HUDEP-2 (cell line): ENCODE measurements at regions not wholly inside any gene's neighbourhood (a gene's known extent, or its start where the extent isn't known, plus 50 kb on each side); places are given as distances from the start of the nearest gene placed in this dataset.
A peak's percentile ranks its signal among the peaks of the same experiment; 100 is the strongest.

ENCODE experiments used
- DNase-seq, 76 experiments: peaks; one replicate each; lab custom pipeline; 2025; ENCODE audit not compliant: unreplicated experiment in 76 of 76; lab: John Stamatoyannopoulos, UW

DNA sequence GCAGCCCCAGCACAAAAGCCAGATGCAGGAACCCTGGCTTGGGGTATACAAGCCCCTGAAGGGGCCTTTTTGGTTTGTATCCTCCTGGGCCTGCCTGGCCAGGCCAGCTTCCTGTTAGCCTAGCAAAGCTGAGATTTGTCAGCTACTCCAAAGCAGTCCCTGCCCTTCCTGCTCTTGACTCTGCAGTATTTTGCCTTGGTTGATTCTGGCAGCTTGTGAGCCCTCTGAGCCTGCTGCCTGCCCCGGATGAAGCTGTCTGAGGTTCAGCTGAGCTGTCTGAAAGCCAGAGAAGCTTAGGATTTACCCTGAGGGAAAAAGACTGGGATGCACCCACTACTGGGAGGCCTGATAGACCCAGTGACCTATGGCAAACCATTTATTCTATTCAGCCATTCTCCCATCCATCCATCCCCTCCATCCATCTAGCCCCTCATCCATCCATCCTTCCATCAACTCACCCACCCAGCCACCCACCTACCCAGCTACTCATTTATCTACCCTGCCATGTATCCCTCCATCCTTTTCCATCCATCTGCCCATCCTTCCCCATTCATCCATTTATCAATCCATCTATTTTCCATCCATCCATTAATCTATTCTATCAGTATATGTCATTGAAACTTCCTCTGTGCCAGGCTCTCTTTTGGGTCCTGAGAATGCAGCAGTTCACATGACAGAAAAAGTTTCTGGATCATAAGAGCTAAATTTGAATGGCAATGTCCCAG, 307.5 kb downstream of the DHX35 start:
- no peak for DNase-seq

DNA sequence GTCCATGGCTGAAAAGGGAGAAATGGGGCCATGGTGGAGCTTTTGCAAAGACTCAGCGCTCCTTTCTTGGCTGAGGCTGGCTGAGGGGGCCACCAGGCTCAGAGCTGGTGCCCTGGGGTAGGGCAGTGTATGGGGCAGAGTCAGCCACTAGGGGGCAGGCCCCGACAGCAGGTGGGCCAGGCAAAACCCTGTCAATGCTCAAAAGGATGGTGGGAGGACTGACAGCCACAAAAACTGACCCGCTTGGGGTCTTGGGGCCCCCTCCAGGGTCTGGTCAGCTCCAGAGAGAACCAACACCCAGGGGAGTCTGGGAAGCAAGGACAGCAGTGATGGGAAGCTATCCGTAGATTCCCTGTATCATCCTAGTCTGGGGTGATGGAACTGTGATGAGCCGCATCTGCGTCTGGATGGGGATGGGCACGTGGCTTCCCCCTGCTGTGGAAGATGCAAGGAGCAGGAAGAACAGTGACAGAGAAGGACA, 306.9 kb downstream of the DHX35 start:
- DNase-seq = peak in 37 of 76 experiments; percentile 1 to 58 (median 12)

DNA sequence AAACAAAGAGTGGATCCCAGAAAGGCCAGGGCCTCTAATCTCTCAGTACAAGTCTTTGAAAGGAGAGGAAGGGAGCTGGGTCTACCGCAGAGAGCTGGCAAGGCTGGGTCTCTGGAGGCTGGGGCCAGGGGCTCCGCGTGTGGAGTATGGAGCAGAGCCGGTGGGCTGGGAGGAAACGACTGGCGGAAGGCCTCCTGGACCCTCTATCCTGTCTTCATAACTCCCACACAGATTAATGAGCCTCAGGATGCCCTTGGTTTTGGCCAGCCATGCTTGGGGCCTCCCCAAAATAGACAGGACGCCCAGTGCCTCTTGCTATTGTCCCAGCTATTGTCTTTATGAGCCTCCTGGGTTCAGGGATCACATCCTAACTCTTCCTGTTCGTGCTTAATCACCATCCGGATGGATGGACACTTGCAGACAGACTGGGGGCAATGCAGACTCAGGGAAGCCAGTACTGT, 306.4 kb downstream of the DHX35 start:
- DNase-seq = no peak

DNA sequence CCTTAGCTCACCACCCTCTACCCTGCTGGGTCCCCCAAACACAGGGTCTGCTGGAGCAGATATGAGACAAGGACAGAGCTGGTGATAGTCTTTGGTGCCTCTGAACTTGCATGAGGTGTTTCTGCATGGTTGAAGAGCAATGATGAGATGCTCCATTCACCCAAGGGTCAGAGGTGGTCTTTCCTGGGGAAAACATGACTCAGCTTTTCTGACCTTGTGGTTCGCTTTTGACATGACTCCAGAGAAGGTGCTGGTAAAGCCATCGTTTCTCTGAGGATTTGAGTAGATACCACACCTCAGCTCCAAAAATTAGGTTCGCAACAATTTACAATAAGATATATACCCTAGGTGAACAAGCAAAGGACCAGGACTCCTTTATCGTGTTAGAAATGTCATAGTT, 304.8 kb downstream of the DHX35 start:
- DNase-seq = no peak

DNA sequence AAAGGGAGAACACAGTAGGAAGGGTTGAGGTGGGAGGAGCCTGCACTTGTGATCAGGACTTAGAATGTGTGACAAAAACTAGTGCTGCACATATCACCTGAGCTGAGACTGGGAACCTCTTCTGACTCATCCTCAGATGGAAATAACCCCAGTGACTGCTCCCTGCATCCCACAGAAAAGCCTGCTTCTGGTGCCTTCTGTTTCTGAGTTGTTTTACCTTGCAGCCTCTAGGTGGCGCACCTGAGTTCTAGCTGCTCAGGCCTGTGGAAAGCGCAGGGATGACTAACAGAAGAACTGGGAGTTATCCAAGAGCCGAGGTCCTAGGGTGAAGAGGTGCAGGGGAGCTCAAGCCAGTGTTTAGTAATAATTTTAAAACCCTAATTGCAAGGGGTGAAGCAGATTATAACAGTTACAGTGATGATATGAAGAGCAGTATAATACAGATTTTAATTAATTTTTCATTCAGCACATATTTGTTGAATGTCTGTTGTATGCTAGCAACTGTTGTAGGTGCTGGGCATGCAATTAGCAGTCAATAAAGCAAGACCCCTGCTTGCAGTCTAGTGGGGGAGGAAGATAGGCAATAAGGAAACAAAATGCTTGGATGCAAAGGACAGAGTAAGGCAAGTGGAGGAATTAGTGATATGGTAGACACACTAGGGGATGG, 302.5 kb downstream of the DHX35 start:
- DNase-seq = peak in 41 of 76 experiments; percentile 1 to 59 (median 20)

DNA sequence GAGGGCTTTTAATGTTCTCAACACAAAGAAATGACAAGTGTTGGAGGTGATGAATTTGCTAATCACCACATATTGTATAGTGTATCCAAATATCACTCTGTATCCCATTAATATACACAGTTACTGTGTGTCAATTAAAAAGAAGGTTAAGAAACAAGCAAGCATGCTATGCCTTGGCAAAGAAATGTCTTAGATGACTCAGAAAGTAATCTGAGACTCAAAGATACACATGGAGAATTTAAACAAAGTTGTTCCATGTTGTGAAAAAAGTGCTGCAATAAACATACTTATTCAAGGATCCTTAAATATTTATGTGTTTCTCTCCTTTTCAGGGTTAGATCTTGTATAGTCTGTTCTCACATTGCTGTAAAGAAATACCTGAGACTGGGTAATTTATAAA, 300.9 kb downstream of the DHX35 start:
- no peak for DNase-seq

DNA sequence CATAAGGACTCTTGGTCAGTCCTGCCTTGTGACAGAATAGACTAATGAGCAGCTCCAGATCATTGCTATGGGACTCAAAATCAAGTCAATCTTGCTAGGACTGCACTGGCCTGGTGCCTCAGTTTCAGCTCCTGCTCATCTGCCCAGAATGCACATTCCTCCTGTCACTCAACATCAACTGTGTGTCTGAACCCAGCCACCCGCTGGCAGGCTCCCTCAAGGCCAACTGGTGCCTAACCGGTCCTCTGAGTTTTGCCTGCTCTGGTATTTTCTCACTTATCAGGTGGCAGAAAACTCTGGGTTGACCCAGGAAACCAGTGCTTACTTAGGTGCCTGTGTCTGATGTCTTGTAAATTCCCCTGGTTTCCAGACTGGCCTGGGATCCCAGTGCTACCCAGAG, 297.7 kb downstream of the DHX35 start:
- no peak for DNase-seq

DNA sequence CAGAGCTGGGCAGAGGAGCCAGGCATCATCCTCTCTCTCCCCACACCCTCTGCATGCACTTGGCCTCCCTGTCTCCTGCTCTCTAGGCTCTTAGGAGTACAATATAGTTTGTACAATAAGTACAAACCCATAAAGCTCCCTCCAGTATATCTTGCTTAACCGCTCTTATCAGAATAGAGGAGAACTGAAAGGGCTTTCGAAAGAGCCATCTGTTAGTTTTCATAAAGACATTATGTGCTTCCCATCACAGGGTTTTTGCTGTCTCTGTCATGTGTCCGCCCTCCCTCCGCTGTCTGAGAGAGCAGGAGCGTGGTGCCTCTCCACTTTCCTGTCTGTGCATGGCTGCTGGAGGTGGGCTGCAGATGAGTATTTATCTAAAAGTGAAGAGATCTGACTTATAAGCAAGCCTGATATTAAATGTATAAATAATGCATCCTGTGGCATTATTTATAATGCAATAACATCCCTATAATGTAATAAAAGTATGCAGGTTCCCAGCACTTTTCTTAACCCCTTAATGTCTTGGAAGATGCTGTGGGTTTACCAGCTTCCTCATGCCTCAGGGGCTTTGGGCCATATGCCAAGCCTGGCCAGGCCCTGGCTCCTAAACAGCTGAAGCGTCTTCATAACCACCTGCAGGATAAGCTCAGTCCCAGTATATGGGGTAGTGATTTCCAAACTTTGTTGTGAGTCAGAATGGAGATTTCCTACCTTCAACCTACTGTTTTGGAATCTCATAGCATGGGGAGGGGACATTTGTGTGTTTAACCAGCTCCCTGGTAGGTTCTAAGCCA, 297.1 kb downstream of the DHX35 start:
- DNase-seq = no peak

DNA sequence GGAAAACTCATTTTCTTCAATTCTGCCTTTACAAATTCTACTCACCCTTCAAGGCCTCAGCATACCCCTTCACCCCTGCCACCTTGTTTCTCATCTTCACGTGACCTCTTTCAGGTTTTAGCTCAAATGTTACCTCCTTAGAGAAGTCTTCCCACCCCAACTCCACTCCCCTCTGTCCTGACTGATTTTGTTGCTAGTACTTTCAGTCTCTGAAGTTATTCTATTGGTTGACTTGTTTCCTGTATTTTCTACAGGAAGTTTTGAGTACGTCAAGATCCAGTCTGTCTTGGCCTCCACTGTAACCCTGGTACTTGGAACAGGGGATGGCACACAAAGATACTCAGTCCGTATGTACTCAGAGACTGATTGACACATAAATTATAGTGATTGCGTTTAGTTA, 296.1 kb downstream of the DHX35 start:
- no peak for DNase-seq

DNA sequence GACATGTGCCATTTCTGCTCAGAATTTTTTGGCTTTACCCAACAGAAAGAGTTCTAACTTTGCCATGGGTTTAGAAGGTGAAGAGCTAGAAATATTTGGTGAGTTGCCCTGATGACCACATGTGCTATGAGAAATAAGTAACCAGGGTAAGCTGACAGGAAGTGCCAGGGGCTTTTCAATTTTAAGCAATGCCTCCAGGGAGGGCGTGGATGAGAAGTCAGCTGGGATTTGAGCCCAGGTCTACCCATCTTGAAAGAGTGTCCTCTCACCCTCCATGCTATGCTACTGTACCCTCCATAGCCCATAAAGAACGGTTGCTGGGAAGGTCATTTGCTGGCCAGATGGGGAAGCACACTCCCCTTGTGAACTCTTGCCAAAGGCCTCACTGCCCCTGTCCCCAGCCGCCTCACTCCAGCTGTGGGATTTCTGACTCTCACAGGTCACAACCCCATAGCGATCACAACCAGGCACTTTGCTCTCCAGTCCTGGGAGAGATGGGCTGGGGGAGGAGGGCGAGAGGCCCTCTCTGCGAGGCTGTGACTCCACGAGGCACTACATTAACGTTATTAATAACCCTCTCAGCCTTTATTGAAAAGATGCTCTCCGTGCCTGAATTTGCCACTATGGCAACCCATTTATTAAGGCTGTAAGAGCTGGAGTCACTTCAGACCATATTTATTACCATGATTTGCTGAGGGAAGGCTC, 291.1 kb downstream of the DHX35 start:
- DNase-seq = no peak

DNA sequence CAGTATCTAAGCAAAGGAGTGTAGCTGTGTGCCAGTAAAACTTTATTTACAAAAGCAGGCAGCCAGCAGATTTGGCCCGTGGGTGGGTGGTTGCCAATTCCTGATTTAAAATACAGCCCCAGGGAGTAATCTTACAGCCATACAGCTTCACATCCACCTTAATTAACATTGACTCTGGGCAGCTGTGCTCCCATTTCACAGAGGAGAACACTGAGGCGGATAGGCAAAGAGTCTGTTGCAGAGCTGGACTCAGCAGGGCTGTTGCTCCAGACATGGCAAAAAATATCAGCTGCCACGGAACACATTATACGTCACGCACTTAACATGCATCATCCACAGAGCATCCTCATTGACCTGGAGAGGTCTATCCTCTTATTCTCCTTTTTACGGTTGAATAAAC, 289.9 kb downstream of the DHX35 start:
- DNase-seq = no peak

DNA sequence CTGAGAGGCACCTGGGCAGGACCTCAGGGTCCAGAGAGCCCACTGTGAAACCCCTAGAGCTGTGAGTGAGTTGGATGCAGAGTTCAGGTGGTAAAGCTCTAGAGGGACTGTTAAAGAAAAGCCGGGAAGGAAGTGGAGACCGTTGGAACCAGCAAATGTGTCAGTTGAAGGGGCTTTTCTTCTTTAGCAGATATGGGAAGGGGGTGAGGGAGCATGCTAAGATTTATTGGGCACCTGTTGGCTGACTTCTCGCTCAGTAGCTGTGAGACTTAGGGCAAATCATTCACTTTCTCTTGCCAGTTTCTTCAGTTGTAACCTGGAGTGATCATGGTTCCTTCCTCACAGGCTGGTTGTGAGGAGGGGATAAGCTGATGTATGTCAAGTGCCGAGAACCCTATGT, 287.7 kb downstream of the DHX35 start:
- no peak for DNase-seq

DNA sequence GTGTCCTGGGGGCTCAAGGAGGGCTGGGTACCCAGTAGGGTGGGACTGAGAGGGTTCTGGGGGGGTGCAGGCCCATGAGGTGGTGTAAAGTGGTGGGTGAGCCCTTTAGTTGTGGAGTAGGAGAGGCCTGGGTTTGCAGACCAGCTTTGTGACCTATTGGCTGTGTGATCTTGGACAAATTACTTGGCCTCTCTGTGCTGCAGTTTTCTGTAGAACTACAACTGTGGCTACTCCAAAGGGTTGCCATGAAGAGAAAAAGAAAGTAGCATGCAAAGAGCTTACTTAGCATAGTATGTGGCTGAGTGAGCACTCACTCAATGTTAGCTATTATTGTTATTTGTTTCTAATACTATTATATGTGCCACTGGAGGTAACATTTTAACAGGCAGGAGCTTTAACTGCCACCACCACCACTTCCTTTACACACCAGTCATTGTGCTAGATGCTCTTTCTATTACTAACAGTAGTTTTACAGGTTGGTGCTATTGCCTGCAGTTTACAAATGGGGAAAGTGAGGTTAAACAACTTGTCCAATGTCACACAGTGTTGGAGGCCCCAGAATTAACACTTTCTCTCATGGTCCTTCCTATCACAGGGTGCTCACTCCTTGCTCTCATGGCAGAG, 286.8 kb downstream of the DHX35 start:
- DNase-seq = no peak

DNA sequence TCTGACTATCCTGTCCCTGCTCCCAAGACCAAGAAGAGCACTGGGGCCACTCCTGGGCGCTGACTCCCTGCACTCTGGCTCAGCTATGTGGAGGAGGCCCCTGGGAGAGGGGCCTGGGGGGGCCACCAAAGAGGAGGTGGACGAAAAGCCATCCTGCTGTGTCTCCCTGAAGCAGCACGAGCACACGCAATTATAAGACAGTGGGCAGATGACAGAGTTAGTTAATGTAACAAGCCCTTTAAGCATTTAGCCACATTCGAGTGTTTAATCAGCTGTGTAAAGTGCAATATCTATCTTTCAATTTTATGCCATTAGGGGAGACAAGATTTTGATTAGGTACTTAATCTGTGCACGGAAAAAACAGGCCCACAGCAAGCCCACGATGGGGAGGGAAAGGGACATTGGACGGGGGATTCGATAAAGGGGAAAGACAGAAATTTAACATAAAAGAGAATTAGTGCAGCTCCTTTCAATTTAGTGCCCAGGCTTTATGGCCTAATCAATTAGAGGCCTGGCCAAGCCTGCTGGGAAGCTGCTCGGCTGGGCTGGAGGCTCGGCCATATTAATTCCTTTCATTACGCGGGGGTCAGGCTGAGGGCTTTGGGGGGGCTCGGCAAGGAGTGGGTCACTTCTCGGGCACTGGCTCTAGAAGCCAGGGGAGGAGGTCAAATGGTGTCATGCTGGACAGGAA, 286.2 kb downstream of the DHX35 start:
- no peak for DNase-seq

DNA sequence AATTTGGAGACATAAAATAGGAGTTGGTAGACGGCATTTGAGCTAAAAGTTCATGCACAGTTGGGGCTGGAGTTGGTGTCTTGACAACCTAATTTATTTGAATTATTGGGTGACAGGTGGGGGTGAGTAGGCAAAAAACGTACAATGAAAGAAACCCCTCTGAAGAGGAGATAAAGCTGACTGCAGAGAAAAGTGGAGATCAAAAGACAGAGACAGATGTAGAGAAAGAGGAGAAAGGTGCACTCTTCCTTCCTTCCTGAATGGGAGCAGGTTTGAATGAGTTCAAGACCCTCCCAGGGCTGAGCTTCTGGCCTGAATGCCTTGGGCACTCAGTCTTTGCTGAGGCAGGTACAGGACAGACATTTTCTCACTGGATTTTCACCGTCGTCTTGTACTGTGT, 284.3 kb downstream of the DHX35 start:
- DNase-seq = no peak

DNA sequence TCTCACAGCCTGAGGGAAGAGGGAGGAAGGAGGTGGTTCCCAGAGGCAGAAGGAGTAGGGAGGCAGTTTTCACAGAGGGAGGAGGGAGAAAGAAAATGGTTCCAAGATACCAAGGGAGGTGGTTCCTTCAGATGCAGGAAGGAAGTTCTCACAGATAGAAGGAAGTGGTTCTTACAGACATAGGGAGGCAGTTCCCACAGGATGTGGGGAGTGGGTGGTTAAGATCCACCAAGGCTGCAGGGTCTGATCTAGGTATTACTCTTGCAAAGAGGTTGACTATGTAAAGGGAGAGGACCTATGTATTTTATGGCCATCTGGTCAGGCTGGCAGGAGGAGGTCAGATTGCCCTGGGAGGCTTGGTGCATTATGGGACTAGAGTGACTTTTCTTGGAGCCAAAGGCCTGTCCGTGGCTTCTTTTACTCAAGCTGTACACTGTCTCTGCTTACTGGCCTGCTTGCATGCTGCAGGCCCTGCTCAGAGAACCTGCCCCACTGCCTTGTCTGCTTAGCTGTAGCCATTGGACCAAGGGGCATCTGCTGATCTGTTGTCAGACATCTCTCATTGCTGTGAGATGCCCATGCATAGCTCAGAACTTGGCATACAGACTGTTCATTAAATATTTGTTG, 283.7 kb downstream of the DHX35 start:
- DNase-seq = no peak

DNA sequence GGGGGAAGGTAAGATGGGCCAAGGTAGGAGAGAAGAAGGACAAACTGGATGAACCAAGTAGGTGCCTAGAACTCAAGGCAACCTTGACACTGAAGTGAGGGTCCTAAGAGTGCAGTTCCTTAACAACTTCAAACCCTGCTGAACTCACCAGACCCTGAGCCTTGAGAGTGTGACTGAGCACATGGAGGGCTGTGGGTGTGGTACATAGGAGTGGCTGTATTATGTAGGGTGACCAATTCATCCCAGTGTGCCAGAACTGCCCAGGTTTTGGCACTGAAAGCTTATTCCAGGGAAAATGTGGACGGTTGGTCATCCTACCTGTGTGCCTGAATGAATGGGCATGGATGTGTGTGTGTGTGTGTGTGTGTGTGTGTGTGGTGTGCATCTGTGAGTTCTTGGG, 281.8 kb downstream of the DHX35 start:
- no peak for DNase-seq

DNA sequence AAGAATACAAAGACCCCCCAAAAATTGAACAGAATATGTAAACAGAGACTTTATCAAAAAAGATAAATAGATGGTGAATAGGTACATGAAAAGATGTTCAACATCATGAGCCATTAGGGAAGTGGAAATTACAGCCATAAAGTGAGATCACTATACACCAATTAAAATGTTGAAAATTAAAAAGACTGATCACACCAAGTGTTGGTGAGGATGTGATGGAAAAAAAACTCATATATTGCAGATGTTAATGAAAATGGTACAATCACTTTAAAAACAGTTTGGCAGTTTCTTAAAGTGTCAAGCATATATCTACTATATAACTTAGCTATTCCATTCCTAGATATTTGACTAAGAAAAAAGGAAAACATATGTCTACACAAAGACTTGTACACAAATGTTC, 280.5 kb downstream of the DHX35 start:
- DNase-seq = no peak

DNA sequence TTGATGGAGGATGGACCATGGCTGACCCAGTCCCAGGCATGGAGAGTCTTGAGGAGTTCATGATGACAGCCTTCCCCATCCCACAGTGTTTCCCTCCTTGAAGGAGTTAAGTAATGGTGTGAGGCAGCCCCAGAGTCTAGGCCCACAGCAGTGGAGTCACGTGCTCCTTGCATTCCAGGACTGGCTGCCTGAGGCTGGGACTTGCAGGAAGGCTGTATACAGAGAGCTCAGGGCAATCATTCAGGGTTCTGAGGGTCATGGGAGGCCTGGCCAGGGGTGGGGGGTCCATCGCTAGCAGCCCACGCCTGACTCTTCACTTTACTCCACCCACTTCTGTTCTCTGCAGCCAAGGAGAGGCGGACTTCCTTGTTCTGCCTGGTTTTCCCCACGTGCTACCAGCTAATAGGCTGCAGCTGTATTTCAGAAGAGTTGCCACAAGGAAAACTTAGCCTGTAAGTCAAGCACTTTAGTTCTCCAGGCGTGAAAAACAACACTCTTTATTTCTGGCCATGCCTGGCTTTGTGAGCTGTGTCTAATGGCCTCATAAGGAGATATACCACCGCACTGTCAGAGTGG, 272.5 kb downstream of the DHX35 start:
- no peak for DNase-seq
